ENCODE measurements at regions not wholly inside any gene's neighbourhood (a gene's known extent, or its start where the extent isn't known, plus 50 kb on each side); places are given as distances from the start of the nearest gene placed in this dataset.

- no peak for TF ChIP-seq CTCF (IDR thresholded peaks at IDR 0.05)
- DNase-seq (ENCODE audit: low spot score) (no peak), ATAC-seq (ENCODE audit: low FRiP score) (peak; percentile 45)
Observed at GRCh38 chr21:35924714-35925301, 135.5 kb downstream of the SETD4 start.

- ATAC-seq (ENCODE audit: low FRiP score), result no peak
- DNase-seq (ENCODE audit: low spot score), result no peak
- no peak for TF ChIP-seq CTCF (IDR thresholded peaks at IDR 0.05)
Observed at GRCh38 chr21:35923971-35924370, 136.4 kb downstream of the SETD4 start.

- TF ChIP-seq CTCF (IDR thresholded peaks at IDR 0.05), result no peak
- DNase-seq (ENCODE audit: low spot score), result no peak
- ATAC-seq (ENCODE audit: low FRiP score), result no peak
Observed at GRCh38 chr21:35922618-35923017, 137.7 kb downstream of the SETD4 start.

- DNase-seq (ENCODE audit: low spot score) (no peak), ATAC-seq (ENCODE audit: low FRiP score) (no peak)
- TF ChIP-seq CTCF (IDR thresholded peaks at IDR 0.05), result no peak
Observed at GRCh38 chr21:35921471-35921870, 138.9 kb downstream of the SETD4 start.

GRCh38 chr21:35920436-35920835 lies 139.9 kb downstream of the SETD4 start:
- ATAC-seq (ENCODE audit: low FRiP score), result no peak
- TF ChIP-seq CTCF (IDR thresholded peaks at IDR 0.05), result no peak
- no peak for DNase-seq (ENCODE audit: low spot score)

- no peak for ATAC-seq (ENCODE audit: low FRiP score)
- DNase-seq (ENCODE audit: low spot score), result no peak
- no peak for TF ChIP-seq CTCF (IDR thresholded peaks at IDR 0.05)
Observed at GRCh38 chr21:35915030-35915429, 145.3 kb downstream of the SETD4 start.

- no peak for ATAC-seq (ENCODE audit: low FRiP score)
- DNase-seq (ENCODE audit: low spot score), result no peak
- TF ChIP-seq CTCF (IDR thresholded peaks at IDR 0.05), result no peak
Observed at GRCh38 chr21:35911412-35912191, 148.7 kb downstream of the SETD4 start.
